GM23248 (cell line): ENCODE measurements at regions not wholly inside any gene's neighbourhood (a gene's known extent, or its start where the extent isn't known, plus 50 kb on each side); places are given as distances from the start of the nearest gene placed in this dataset.

Experiments used
- EZH2 ChIP-seq: fragments of 200-600 bp; sonication (generic); IDR thresholded peaks from 2 replicates; pipeline ENCODE4 v1.6.1; 2018; ENCODE audit warnings: antibody characterized with exemption, mild to moderate bottlenecking; ENCODE audit not compliant: insufficient read depth, poor library complexity, severe bottlenecking
- EZH2phosphoT487 ChIP-seq: fragments of 200-600 bp; sonication (generic); IDR thresholded peaks from 2 replicates; pipeline ENCODE4 v1.6.1; 2018; ENCODE audit warnings: antibody characterized with exemption, moderate library complexity, mild to moderate bottlenecking, low read depth; ENCODE audit not compliant: insufficient read depth

- no peak for TF ChIP-seq EZH2
- TF ChIP-seq EZH2phosphoT487, result no peak
Observed at GRCh38 chr7:85573346-85573745, 386.5 kb upstream of the SEMA3D start.
